Hepatocyte (in vitro differentiated cells): ENCODE measurements at regions not wholly inside any gene's neighbourhood (a gene's known extent, or its start where the extent isn't known, plus 50 kb on each side); places are given as distances from the start of the nearest gene placed in this dataset.

Experiments
- CTCF ChIP-seq: fragments of 200-600 bp; sonication (generic); IDR thresholded peaks from 2 replicates; pipeline ENCODE4 v1.5.1; 2016; ENCODE audit warnings: antibody characterized with exemption, mild to moderate bottlenecking; ENCODE audit not compliant: poor library complexity
- EZH2 ChIP-seq: fragments of 200-600 bp; sonication (generic); IDR thresholded peaks from 2 replicates; pipeline ENCODE4 v1.6.1; 2016; ENCODE audit warnings: antibody characterized with exemption, mild to moderate bottlenecking, borderline replicate concordance
- EZH2phosphoT487 ChIP-seq: fragments of 200-600 bp; sonication (generic); IDR thresholded peaks from one replicate; pipeline ENCODE4 v1.6.1; 2018; ENCODE audit warnings: antibody characterized with exemption, mild to moderate bottlenecking, low read depth, moderate library complexity; ENCODE audit not compliant: unreplicated experiment, severe bottlenecking

GRCh38 chr13:67791047-67791446 lies 560.9 kb upstream of the PCDH9 start:
- TF ChIP-seq CTCF (no peak), EZH2phosphoT487 (no peak), EZH2 (no peak)
